ENCODE measurements at regions not wholly inside any gene's neighbourhood (a gene's known extent, or its start where the extent isn't known, plus 50 kb on each side); places are given as distances from the start of the nearest gene placed in this dataset.

DNA sequence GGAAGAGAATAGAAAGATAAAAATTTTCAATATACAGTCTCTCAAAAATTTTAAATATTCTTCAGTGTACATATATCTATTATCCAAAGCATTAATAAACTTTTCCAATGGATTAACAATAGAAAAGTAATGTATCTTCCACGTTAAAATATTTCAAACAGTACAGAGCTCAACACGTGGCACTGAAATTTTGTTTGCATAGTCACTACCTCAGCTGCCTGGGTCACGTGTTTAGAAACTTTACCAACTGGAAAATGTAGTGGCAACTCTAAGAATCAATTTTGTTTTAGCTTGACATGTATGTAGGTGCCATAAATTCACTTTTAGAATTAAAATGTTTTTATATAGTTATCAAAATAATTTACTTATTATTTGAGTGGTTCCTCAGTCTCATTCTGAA is 85.3 kb downstream of the CNTN3 start:
- H3K4me1 ChIP-seq (ENCODE audit: control insufficient read depth in 5 of 5, insufficient read depth in 5 of 5, low read length in 5 of 5) = peaks cover 0 to 3% (median 0%) of the 10 kb centered on the region in 5 donors
- DNase-seq (no peak), ATAC-seq (ENCODE audit: insufficient read depth, low FRiP score) (no peak)
- H3K9me3 ChIP-seq (ENCODE audit: control insufficient read depth in 4 of 4, insufficient read depth in 3 of 4, low read length in 3 of 4) = no peaks in the 10 kb centered on the region
- no peak overlapping the region for H3K27ac ChIP-seq (ENCODE audit: low read depth in 1 of 2, low read length in 1 of 2)
- no peak overlapping the region for H3K4me3 ChIP-seq
- 65 to 69% methylated on average over 3 of the region's 3 CpGs for WGBS, 2 donors
- TF ChIP-seq, protein P1, sequence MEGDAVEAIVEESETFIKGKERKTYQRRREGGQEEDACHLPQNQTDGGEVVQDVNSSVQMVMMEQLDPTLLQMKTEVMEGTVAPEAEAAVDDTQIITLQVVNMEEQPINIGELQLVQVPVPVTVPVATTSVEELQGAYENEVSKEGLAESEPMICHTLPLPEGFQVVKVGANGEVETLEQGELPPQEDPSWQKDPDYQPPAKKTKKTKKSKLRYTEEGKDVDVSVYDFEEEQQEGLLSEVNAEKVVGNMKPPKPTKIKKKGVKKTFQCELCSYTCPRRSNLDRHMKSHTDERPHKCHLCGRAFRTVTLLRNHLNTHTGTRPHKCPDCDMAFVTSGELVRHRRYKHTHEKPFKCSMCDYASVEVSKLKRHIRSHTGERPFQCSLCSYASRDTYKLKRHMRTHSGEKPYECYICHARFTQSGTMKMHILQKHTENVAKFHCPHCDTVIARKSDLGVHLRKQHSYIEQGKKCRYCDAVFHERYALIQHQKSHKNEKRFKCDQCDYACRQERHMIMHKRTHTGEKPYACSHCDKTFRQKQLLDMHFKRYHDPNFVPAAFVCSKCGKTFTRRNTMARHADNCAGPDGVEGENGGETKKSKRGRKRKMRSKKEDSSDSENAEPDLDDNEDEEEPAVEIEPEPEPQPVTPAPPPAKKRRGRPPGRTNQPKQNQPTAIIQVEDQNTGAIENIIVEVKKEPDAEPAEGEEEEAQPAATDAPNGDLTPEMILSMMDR (IDR thresholded peaks at IDR 0.05; ENCODE audit: control extremely low read depth, extremely low read depth) = no peak
- H3K36me3 ChIP-seq (ENCODE audit: control insufficient read depth in 4 of 4, insufficient read depth in 4 of 4, low read length in 4 of 4) = no peaks in the 10 kb centered on the region
- H3K9ac ChIP-seq (ENCODE audit: insufficient read depth in 1 of 2, low read length in 2 of 2) = no peak overlapping the region
- H3K27me3 ChIP-seq (ENCODE audit: control insufficient read depth in 3 of 3, insufficient read depth in 3 of 3, low read length in 2 of 3) = no peaks in the 10 kb centered on the region

DNA sequence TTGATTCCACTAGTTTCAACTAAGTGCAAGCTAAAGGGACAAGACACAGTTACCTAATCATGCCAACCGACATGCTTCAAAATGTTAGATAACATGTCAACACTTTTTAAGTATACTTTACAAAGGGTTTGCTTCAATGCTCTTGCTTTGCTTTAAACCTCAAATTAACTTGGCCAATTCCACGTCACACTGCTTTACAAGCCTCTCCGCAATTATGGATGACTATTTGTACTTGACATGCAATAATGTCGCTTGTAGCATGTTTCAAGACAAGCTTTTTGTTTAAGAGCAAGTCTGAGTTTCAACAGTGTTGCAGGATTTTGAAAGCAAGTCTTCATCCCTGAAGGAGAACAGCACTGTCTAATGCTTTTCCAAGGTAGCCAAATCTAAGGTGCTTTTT is 86.9 kb downstream of the CNTN3 start:
- Histone ChIP-seq H3K36me3 (ENCODE audit: control insufficient read depth in 4 of 4, insufficient read depth in 4 of 4, low read length in 4 of 4) (no peaks in the 10 kb centered on the region), H3K4me1 (ENCODE audit: control insufficient read depth in 5 of 5, insufficient read depth in 5 of 5, low read length in 5 of 5) (peaks cover 0 to 3% (median 0%) of the 10 kb centered on the region in 5 donors), H3K27ac (ENCODE audit: low read depth in 1 of 2, low read length in 1 of 2) (no peak overlapping the region), H3K9me3 (ENCODE audit: control insufficient read depth in 4 of 4, insufficient read depth in 3 of 4, low read length in 3 of 4) (no peaks in the 10 kb centered on the region), H3K9ac (ENCODE audit: insufficient read depth in 1 of 2, low read length in 2 of 2) (no peak overlapping the region), H3K27me3 (ENCODE audit: control insufficient read depth in 3 of 3, insufficient read depth in 3 of 3, low read length in 2 of 3) (no peaks in the 10 kb centered on the region), H3K4me3 (no peak overlapping the region)
- DNase-seq = no peak
- 58 to 89% methylated on average over 4 of the region's 4 CpGs for WGBS, 2 donors
- no peak for ATAC-seq (ENCODE audit: insufficient read depth, low FRiP score)
- TF ChIP-seq, protein P1 (IDR thresholded peaks at IDR 0.05; ENCODE audit: control extremely low read depth, extremely low read depth) = no peak

DNA sequence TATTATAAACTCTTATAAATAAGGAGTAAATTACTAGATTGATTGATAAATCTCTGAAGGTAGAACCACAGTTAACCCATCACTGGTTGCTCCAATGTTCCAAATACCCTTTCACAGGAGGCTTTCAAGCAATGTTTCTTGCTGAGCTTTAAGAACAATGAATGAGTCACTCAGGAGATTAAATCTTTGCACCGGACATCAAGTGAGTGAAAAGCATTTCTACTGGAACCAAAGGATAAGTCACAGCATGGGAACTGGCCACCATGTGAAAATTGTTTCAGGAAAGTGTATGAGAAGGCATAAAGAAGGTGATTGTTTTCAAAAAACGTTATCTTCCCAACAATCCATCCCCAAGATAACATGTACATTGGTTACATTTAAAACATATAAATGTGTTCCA is 90.6 kb downstream of the CNTN3 start:
- no peaks in the 10 kb centered on the region for H3K27me3 ChIP-seq (ENCODE audit: control insufficient read depth in 3 of 3, insufficient read depth in 3 of 3, low read length in 2 of 3)
- no peaks in the 10 kb centered on the region for H3K36me3 ChIP-seq (ENCODE audit: control insufficient read depth in 4 of 4, insufficient read depth in 4 of 4, low read length in 4 of 4)
- TF ChIP-seq, protein P1 (IDR thresholded peaks at IDR 0.05; ENCODE audit: control extremely low read depth, extremely low read depth) = no peak
- peaks cover 0 to 3% (median 0%) of the 10 kb centered on the region in 5 donors for H3K4me1 ChIP-seq (ENCODE audit: control insufficient read depth in 5 of 5, insufficient read depth in 5 of 5, low read length in 5 of 5)
- no peak for ATAC-seq (ENCODE audit: insufficient read depth, low FRiP score)
- H3K27ac ChIP-seq (ENCODE audit: low read depth in 1 of 2, low read length in 1 of 2) = no peak overlapping the region
- no peak for DNase-seq
- H3K9me3 ChIP-seq (ENCODE audit: control insufficient read depth in 4 of 4, insufficient read depth in 3 of 4, low read length in 3 of 4) = no peaks in the 10 kb centered on the region
- WGBS, 2 donors = 50 to 75% methylated on average over 2 of the region's 2 CpGs
- no peak overlapping the region for H3K4me3 ChIP-seq
- no peak overlapping the region for H3K9ac ChIP-seq (ENCODE audit: insufficient read depth in 1 of 2, low read length in 2 of 2)

DNA sequence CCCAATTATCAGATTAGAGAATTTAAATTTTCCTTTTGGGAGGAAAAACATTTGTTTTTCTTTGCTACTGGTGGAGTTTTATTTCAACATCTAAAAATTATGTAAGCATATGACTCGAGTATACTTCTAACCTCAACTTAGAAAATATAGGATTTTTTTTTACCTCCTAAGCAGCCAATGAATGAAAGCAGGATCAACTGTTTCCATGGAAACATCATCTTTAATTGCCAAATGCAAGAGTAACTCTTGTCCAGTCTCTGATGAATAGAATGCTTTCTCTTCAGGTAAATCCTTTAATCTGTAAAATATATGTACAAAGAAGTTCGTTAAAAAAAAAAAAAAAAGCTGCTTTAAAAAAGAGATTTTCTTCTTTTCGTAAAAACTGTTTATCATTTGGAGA is 93.6 kb downstream of the CNTN3 start:
- no peaks in the 10 kb centered on the region for H3K36me3 ChIP-seq (ENCODE audit: control insufficient read depth in 4 of 4, insufficient read depth in 4 of 4, low read length in 4 of 4)
- no peak overlapping the region for H3K9ac ChIP-seq (ENCODE audit: insufficient read depth in 1 of 2, low read length in 2 of 2)
- H3K4me3 ChIP-seq = no peak overlapping the region
- ATAC-seq (ENCODE audit: insufficient read depth, low FRiP score) = no peak
- no peak overlapping the region for H3K27ac ChIP-seq (ENCODE audit: low read depth in 1 of 2, low read length in 1 of 2)
- no peaks in the 10 kb centered on the region for H3K4me1 ChIP-seq (ENCODE audit: control insufficient read depth in 5 of 5, insufficient read depth in 5 of 5, low read length in 5 of 5)
- 76 to 83% methylated on average over 3 of the region's 3 CpGs for WGBS, 2 donors
- TF ChIP-seq, protein P1 (IDR thresholded peaks at IDR 0.05; ENCODE audit: control extremely low read depth, extremely low read depth) = no peak
- no peak for DNase-seq
- H3K9me3 ChIP-seq (ENCODE audit: control insufficient read depth in 4 of 4, insufficient read depth in 3 of 4, low read length in 3 of 4) = no peaks in the 10 kb centered on the region
- H3K27me3 ChIP-seq (ENCODE audit: control insufficient read depth in 3 of 3, insufficient read depth in 3 of 3, low read length in 2 of 3) = no peaks in the 10 kb centered on the region

All from lung (tissue), 11 donors.